PC-3 (cell line): ENCODE measurements at regions not wholly inside any gene's neighbourhood (a gene's known extent, or its start where the extent isn't known, plus 50 kb on each side); places are given as distances from the start of the nearest gene placed in this dataset.

Experiments
- ATAC-seq: fragments of 200-7000 bp; cut with Tn5 transposase; 2 replicates; pipeline ENCODE4 v1.9.1; 2020; ENCODE audit warnings: mild to moderate bottlenecking, moderate library complexity
- BruUV-seq: library from RNA; stranded (reverse); fragments of 400-500 nt; replicated peaks from 2 replicates; lab custom pipeline; 2021; lab: Mats Ljungman, UMichigan
- CTCF ChIA-PET: fragments of 300-600 bp; sonication (Branson Sonifier 250); formaldehyde crosslinking; loops from one replicate; lab custom pipeline; 2022; ENCODE audit warnings: antibody characterized with exemption; lab: Charles Lee
- POLR2A ChIA-PET: fragments of 300-600 bp; sonication (Branson Sonifier 250); formaldehyde crosslinking; loops from one replicate; lab custom pipeline; 2022; ENCODE audit warnings: antibody characterized with exemption; ENCODE audit not compliant: unreplicated experiment; lab: Charles Lee
- DNase-seq: peaks from one replicate; pipeline ENCODE4 v3.0.0-alpha.2; 2015
- H2AFZ ChIP-seq: fragments of 300-600 bp; sonication (generic); 2 replicates; pipeline ENCODE4 v1.6.0; 2016; ENCODE audit warnings: antibody characterized with exemption, low read length
- H3F3A ChIP-seq: fragments of 300-600 bp; sonication (generic); one replicate; pipeline ENCODE4 v1.6.0; 2017; ENCODE audit warnings: antibody characterized with exemption, low read length, control low read depth, mild to moderate bottlenecking; ENCODE audit not compliant: unreplicated experiment
- H3K27ac ChIP-seq: fragments of 300-600 bp; sonication (generic); 2 replicates; pipeline ENCODE4 v1.5.1; 2016; ENCODE audit warnings: mild to moderate bottlenecking, low read length
- H3K27me3 ChIP-seq: fragments of 300-600 bp; sonication (generic); 2 replicates; pipeline ENCODE4 v1.6.1; 2016; ENCODE audit warnings: low read length, mixed read lengths
- H3K36me3 ChIP-seq: fragments of 300-600 bp; sonication (generic); 2 replicates; pipeline ENCODE4 v1.6.1; 2016; ENCODE audit warnings: low read depth, mixed run types, low read length, mixed read lengths
- H3K4me1 ChIP-seq: fragments of 300-600 bp; sonication (generic); 2 replicates; pipeline ENCODE4 v1.5.1; 2016; ENCODE audit warnings: low read length; ENCODE audit not compliant: insufficient read depth
- H3K4me2 ChIP-seq: fragments of 300-600 bp; sonication (generic); 2 replicates; pipeline ENCODE4 v1.6.0; 2016; ENCODE audit warnings: low read length
- H3K4me3 ChIP-seq: fragments of 300-600 bp; sonication (generic); 2 replicates; pipeline ENCODE4 v1.5.1; 2016; ENCODE audit warnings: mild to moderate bottlenecking, low read length, mixed read lengths
- H3K79me2 ChIP-seq: fragments of 300-600 bp; sonication (generic); 2 replicates; pipeline ENCODE4 v1.6.1; 2017; ENCODE audit warnings: low read length, mixed read lengths
- H3K9ac ChIP-seq: fragments of 300-600 bp; sonication (generic); 2 replicates; pipeline ENCODE4 v1.6.0; 2016; ENCODE audit warnings: mild to moderate bottlenecking, low read length
- H3K9me2 ChIP-seq: fragments of 300-600 bp; sonication (generic); replicated peaks from 2 replicates; pipeline ENCODE4 v1.6.1; 2016; ENCODE audit warnings: mixed run types, low read length, mixed read lengths
- H3K9me3 ChIP-seq: fragments of 300-600 bp; sonication (generic); 2 replicates; pipeline ENCODE4 v1.6.1; 2016; ENCODE audit warnings: low read length, mixed read lengths
- H4K20me1 ChIP-seq: fragments of 300-600 bp; sonication (generic); 2 replicates; pipeline ENCODE4 v1.6.1; 2016; ENCODE audit warnings: low read length, mixed read lengths
- EZH2 ChIP-seq: fragments of 300-600 bp; sonication (generic); IDR thresholded peaks from one replicate; pipeline ENCODE4 v1.6.1; 2017; ENCODE audit warnings: antibody characterized with exemption, mild to moderate bottlenecking, low read length; ENCODE audit not compliant: unreplicated experiment
- EZH2phosphoT487 ChIP-seq: fragments of 300-600 bp; sonication (generic); IDR thresholded peaks from 2 replicates; pipeline ENCODE4 v1.6.1; 2018; ENCODE audit warnings: mild to moderate bottlenecking, antibody characterized with exemption, low read length, borderline replicate concordance
- intact Hi-C: fragments of 100-400 bp; cut with micrococcal nuclease; formaldehyde crosslinking; loops from 2 replicates; pipeline ENCODE4 v1.9.0; 2023
- TF ChIP-seq, protein P1 (sequence below): fragments of 300-600 bp; sonication (generic); conservative IDR thresholded peaks from 2 replicates; pipeline ENCODE4 v1.5.1; 2017; ENCODE audit warnings: antibody characterized with exemption, low read depth, mild to moderate bottlenecking, low read length

DNA sequence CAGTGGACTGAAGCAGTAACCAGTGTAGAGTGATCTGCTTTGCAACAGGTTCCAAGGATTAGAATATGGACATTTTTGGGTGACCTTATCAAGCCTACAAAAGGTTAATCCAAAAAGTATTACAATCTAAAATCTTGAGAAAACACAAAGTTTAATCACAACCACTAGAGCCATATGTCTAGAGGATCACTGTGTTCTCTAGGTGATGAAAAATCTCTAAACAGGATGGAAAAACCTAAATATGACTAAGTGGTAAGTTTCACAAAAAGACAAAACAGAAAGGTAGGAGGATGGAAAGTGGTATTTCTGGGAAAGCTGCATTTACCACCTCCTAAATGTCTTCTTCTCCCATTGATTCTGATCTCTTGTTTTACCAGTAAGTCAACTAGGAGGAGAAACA, 411.1 kb upstream of the CXADR start:
- Histone ChIP-seq H3K9me3 (peaks cover 33% of the 10 kb centered on the region), H3K79me2 (no peaks in the 10 kb centered on the region), H3K9me2 (no peaks in the 10 kb centered on the region), H3K4me3 (no peak overlapping the region), H3K4me2 (no peak overlapping the region), H3K4me1 (no peaks in the 10 kb centered on the region), H2AFZ (no peak overlapping the region), H3F3A (no peaks in the 10 kb centered on the region), H3K27ac (no peak overlapping the region), H4K20me1 (no peaks in the 10 kb centered on the region), H3K9ac (no peak overlapping the region), H3K27me3 (no peaks in the 10 kb centered on the region), H3K36me3 (no peaks in the 10 kb centered on the region)
- intact Hi-C loops = no loop called here
- no peak for DNase-seq
- no peak for TF ChIP-seq EZH2
- TF ChIP-seq, protein P1, sequence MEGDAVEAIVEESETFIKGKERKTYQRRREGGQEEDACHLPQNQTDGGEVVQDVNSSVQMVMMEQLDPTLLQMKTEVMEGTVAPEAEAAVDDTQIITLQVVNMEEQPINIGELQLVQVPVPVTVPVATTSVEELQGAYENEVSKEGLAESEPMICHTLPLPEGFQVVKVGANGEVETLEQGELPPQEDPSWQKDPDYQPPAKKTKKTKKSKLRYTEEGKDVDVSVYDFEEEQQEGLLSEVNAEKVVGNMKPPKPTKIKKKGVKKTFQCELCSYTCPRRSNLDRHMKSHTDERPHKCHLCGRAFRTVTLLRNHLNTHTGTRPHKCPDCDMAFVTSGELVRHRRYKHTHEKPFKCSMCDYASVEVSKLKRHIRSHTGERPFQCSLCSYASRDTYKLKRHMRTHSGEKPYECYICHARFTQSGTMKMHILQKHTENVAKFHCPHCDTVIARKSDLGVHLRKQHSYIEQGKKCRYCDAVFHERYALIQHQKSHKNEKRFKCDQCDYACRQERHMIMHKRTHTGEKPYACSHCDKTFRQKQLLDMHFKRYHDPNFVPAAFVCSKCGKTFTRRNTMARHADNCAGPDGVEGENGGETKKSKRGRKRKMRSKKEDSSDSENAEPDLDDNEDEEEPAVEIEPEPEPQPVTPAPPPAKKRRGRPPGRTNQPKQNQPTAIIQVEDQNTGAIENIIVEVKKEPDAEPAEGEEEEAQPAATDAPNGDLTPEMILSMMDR = no peak
- ChIA-PET CTCF (no interaction called here), POLR2A (no interaction called here)
- no TSS peak for BruUV-seq
- no peak for ATAC-seq

DNA sequence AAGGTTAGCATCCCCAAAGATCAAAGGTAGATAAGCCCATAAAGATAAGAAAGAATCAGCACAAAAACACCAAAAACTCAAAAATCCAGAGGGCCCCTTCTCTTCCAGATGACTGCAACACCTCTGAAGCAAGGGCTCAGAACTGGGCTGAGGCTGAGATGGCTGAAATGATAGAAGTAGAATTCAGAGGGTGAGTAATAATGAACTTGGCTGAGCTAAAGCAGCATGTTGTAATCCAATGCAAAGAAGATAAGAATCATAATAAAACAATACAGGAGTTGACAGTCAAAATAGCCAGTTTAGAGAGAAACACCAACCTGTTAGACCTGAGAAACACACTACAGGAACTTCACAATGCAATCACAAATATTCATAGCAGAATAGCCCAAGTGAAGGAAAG, 406.9 kb upstream of the CXADR start:
- intact Hi-C loops = no loop called here
- POLR2A ChIA-PET = no interaction called here
- Histone ChIP-seq H3K79me2 (no peaks in the 10 kb centered on the region), H3K9me3 (peaks cover 38% of the 10 kb centered on the region), H3F3A (no peaks in the 10 kb centered on the region), H3K27ac (no peak overlapping the region), H3K4me2 (no peak overlapping the region), H4K20me1 (no peaks in the 10 kb centered on the region), H3K36me3 (no peaks in the 10 kb centered on the region), H2AFZ (no peak overlapping the region), H3K4me3 (no peak overlapping the region), H3K27me3 (no peaks in the 10 kb centered on the region), H3K9ac (no peak overlapping the region), H3K9me2 (no peaks in the 10 kb centered on the region), H3K4me1 (no peaks in the 10 kb centered on the region)
- BruUV-seq = no TSS peak
- CTCF ChIA-PET = no interaction called here
- TF ChIP-seq EZH2 = no peak
- no peak for TF ChIP-seq EZH2phosphoT487
- TF ChIP-seq, protein P1 = no peak
- DNase-seq (no peak), ATAC-seq (no peak)

DNA sequence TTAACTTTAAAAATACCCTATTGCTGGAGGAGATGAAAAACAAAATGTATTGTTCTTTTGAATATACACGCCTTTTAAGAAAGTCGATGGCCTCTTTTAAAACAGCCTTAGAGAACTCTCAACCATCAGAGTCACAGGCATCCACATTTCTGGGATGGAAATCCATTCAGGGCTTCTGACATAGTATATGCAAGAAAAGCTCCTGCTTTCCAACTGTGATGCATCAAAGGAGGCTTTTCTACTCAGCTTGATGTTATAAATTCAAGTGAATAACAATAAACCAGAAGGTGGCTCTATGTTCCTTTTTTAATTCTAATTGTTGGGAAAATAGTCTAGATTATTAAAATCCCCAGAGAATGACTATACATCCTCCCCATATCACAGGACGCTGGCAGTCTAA, 398.8 kb upstream of the CXADR start:
- ChIA-PET POLR2A (no interaction called here), CTCF (no interaction called here)
- Histone ChIP-seq H3K36me3 (no peaks in the 10 kb centered on the region), H3K9ac (no peak overlapping the region), H3F3A (no peaks in the 10 kb centered on the region), H3K79me2 (no peaks in the 10 kb centered on the region), H3K4me2 (no peak overlapping the region), H3K27me3 (no peaks in the 10 kb centered on the region), H3K9me2 (no peaks in the 10 kb centered on the region), H2AFZ (no peak overlapping the region), H3K27ac (no peak overlapping the region), H4K20me1 (no peaks in the 10 kb centered on the region), H3K9me3 (peaks cover 8% of the 10 kb centered on the region; the same call in 1 of the 2 replicates), H3K4me3 (no peak overlapping the region), H3K4me1 (no peaks in the 10 kb centered on the region)
- BruUV-seq = no TSS peak
- intact Hi-C loops = no loop called here
- DNase-seq (no peak), ATAC-seq (no peak)
- no peak for TF ChIP-seq EZH2
- TF ChIP-seq, protein P1 = no peak
- no peak for TF ChIP-seq EZH2phosphoT487
